ENCODE measurements at regions not wholly inside any gene's neighbourhood (a gene's known extent, or its start where the extent isn't known, plus 50 kb on each side); places are given as distances from the start of the nearest gene placed in this dataset.
A peak's percentile ranks its signal among the peaks of the same experiment; 100 is the strongest.

- TF ChIP-seq CTCF (IDR thresholded peaks at IDR 0.05; ENCODE audit: low read depth, low read length, missing control alignments), result no peak
- no peak for DNase-seq (ENCODE audit: extremely low read depth, low read depth)
- H3K4me3 ChIP-seq (replicated peaks; ENCODE audit: low read depth, low read length), result no peak overlapping the region
Measured at GRCh38 chr11:87493516-87493915, 455.8 kb downstream of the TMEM135 start.

- no peak for TF ChIP-seq CTCF (IDR thresholded peaks at IDR 0.05; ENCODE audit: low read depth, low read length, missing control alignments)
Measured at GRCh38 chr11:87491381-87491780, 453.6 kb downstream of the TMEM135 start.

GRCh38 chr11:87490671-87491070 lies 452.9 kb downstream of the TMEM135 start:
- no peak for TF ChIP-seq CTCF (IDR thresholded peaks at IDR 0.05; ENCODE audit: low read depth, low read length, missing control alignments)
- DNase-seq (ENCODE audit: extremely low read depth, low read depth), result no peak

More at GRCh38 chr11:87491381-87491780, 453.6 kb downstream of the TMEM135 start:
- DNase-seq (ENCODE audit: extremely low read depth, low read depth), result no peak
- H3K4me3 ChIP-seq (replicated peaks; ENCODE audit: low read depth, low read length), result no peak overlapping the region

GRCh38 chr11:87484566-87484965 lies 446.8 kb downstream of the TMEM135 start:
- TF ChIP-seq CTCF (IDR thresholded peaks at IDR 0.05; ENCODE audit: low read depth, low read length, missing control alignments), result no peak
- DNase-seq (ENCODE audit: extremely low read depth, low read depth), result no peak
- H3K4me3 ChIP-seq (replicated peaks; ENCODE audit: low read depth, low read length), result no peak overlapping the region

More at GRCh38 chr11:87490671-87491070, 452.9 kb downstream of the TMEM135 start:
- H3K4me3 ChIP-seq (replicated peaks; ENCODE audit: low read depth, low read length), result no peak overlapping the region

- TF ChIP-seq CTCF (IDR thresholded peaks at IDR 0.05; ENCODE audit: low read depth, low read length, missing control alignments), result no peak
Measured at GRCh38 chr11:87477321-87477720, 439.6 kb downstream of the TMEM135 start.

GRCh38 chr11:87473174-87473573 lies 435.4 kb downstream of the TMEM135 start:
- H3K4me3 ChIP-seq (replicated peaks; ENCODE audit: low read depth, low read length), result no peak overlapping the region
- TF ChIP-seq CTCF (IDR thresholded peaks at IDR 0.05; ENCODE audit: low read depth, low read length, missing control alignments), result no peak
- peak; percentile 27 for DNase-seq (ENCODE audit: extremely low read depth, low read depth)

More at GRCh38 chr11:87477321-87477720, 439.6 kb downstream of the TMEM135 start:
- no peak for DNase-seq (ENCODE audit: extremely low read depth, low read depth)
- H3K4me3 ChIP-seq (replicated peaks; ENCODE audit: low read depth, low read length), result no peak overlapping the region

- no peak overlapping the region for H3K4me3 ChIP-seq (replicated peaks; ENCODE audit: low read depth, low read length)
- TF ChIP-seq CTCF (IDR thresholded peaks at IDR 0.05; ENCODE audit: low read depth, low read length, missing control alignments), result no peak
- no peak for DNase-seq (ENCODE audit: extremely low read depth, low read depth)
Measured at GRCh38 chr11:87466223-87466622, 428.5 kb downstream of the TMEM135 start.
